ENCODE measurements at regions not wholly inside any gene's neighbourhood (a gene's known extent, or its start where the extent isn't known, plus 50 kb on each side); places are given as distances from the start of the nearest gene placed in this dataset.

DNA sequence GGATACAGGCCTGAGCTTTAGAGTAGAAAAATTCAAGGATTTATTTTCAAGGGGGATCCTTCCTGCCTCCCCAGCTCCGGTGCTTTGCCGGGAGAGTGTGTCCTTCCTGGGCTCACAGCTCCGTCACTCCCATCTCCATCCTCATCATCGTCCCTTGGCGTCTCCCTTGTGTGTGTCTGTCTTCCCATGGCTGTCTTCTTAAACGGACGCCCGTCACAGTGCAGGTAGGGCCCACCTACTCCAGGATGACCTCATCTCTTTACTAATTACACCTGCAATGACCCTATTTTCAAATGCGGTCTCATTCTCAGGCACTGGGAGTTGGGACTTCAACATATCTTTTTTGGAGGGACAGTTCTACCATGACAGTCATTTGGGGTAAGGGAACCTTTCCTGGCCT is 320.3 kb upstream of the C1orf174 start:
- 90% methylated on average over 2 of the region's 9 CpGs; no CpG with 5 or more reads in 1 of the 2 experiments for WGBS, 2 experiments (ENCODE audit: extremely low coverage in 2 of 2, insufficient read length in 1 of 2)
- Histone ChIP-seq H3K4ac (ENCODE audit: low read depth, low read length) (no peak overlapping the region), H3K9ac (ENCODE audit: low read depth, low read length) (no peak overlapping the region), H2BK20ac (ENCODE audit: low read depth, low read length) (no peak overlapping the region), H3K27ac (ENCODE audit: insufficient read depth, low read length) (no peak overlapping the region), H2AK5ac (ENCODE audit: low read depth, low read length) (no peak overlapping the region), H4K91ac (ENCODE audit: insufficient read depth, low read depth, low read length) (no peak overlapping the region), H4K8ac (ENCODE audit: low read depth in 2 of 2, low read length in 2 of 2) (no peak overlapping the region), H3K36me3 (ENCODE audit: control insufficient read depth, insufficient read depth, low read length) (no peaks in the 10 kb centered on the region), H4K20me1 (ENCODE audit: insufficient read depth, low read length) (no peaks in the 10 kb centered on the region), H3K18ac (ENCODE audit: low read depth, low read length) (no peak overlapping the region), H2BK120ac (ENCODE audit: low read depth, low read length) (no peak overlapping the region), H3K23ac (ENCODE audit: low read depth, low read length) (no peak overlapping the region), H3K14ac (replicated peaks; ENCODE audit: low read depth, low read length) (no peak overlapping the region), H3K27me3 (ENCODE audit: control insufficient read depth, insufficient read depth, low read length) (no peaks in the 10 kb centered on the region), H3K9me1 (ENCODE audit: insufficient read depth, low read length) (no peaks in the 10 kb centered on the region), H2AK9ac (replicated peaks; ENCODE audit: low read depth, low read length, poor library complexity) (no peak overlapping the region), H4K5ac (ENCODE audit: low read depth, low read length) (no peak overlapping the region), H2AFZ (replicated peaks; ENCODE audit: low read length, poor library complexity) (no peak overlapping the region), H2BK5ac (ENCODE audit: low read depth, low read length, poor library complexity, severe bottlenecking) (no peak overlapping the region), H3K4me2 (ENCODE audit: low read depth, low read length) (no peak overlapping the region), H3K9me3 (ENCODE audit: control insufficient read depth, insufficient read depth, low read length) (peaks cover 48% of the 10 kb centered on the region), H3K4me1 (ENCODE audit: control insufficient read depth, insufficient read depth, low read length) (no peaks in the 10 kb centered on the region), H3K79me1 (ENCODE audit: low read depth in 1 of 2, low read length in 2 of 2) (no peaks in the 10 kb centered on the region), H3K56ac (ENCODE audit: extremely low read depth, insufficient read depth, low read length) (no peak overlapping the region), H2BK15ac (ENCODE audit: low read depth, low read length) (no peak overlapping the region), H3K4me3 (ENCODE audit: insufficient read depth, low read depth, low read length) (no peak overlapping the region)
- ATAC-seq (ENCODE audit: low read depth): no peak
- DNase-seq: no peak
- BruUV-seq (replicated peaks): no TSS peak
- dilution Hi-C loops (cut with HindIII; ENCODE audit: low sequenced_read_pairs, unreplicated experiment): no loop called here
- TF ChIP-seq MAZ (IDR thresholded peaks at IDR 0.05; ENCODE audit: borderline replicate concordance, low read depth, low read length) (no peak), MXI1 (IDR thresholded peaks at IDR 0.05; ENCODE audit: borderline replicate concordance, low read depth, low read length) (no peak), CTCF (conservative IDR thresholded peaks at IDR 0.05; ENCODE audit: low read depth, low read length) (no peak), CHD1 (IDR thresholded peaks at IDR 0.05; ENCODE audit: low read depth, low read length) (no peak), USF2 (IDR thresholded peaks at IDR 0.05; ENCODE audit: low read depth, low read length) (no peak), NFE2L2 (IDR thresholded peaks at IDR 0.05; ENCODE audit: low read depth, low read length) (no peak), SMC3 (IDR thresholded peaks at IDR 0.05; ENCODE audit: low read depth, low read length) (no peak), CEBPB (IDR thresholded peaks at IDR 0.05; ENCODE audit: low read depth, low read length) (no peak), RAD21 (IDR thresholded peaks at IDR 0.05; ENCODE audit: low read length) (no peak), ELK1 (IDR thresholded peaks at IDR 0.05; ENCODE audit: borderline replicate concordance, low read depth, low read length) (no peak), RFX5 (IDR thresholded peaks at IDR 0.05; ENCODE audit: low read depth, low read length) (no peak), MAFK (IDR thresholded peaks at IDR 0.05; ENCODE audit: low read depth, low read length) (no peak), POLR2A (IDR thresholded peaks at IDR 0.05; ENCODE audit: low read depth, low read length) (no peak), FOS (IDR thresholded peaks at IDR 0.05; ENCODE audit: low read depth, low read length) (no peak), BHLHE40 (IDR thresholded peaks at IDR 0.05; ENCODE audit: low read depth, low read length) (no peak), RCOR1 (IDR thresholded peaks at IDR 0.05; ENCODE audit: insufficient replicate concordance, low read length) (no peak)
- intact Hi-C loops (cut with micrococcal nuclease): no loop called here
- ChIA-PET POLR2A (ENCODE audit: unreplicated experiment) (no interaction called here), CTCF (no interaction called here)
- in situ Hi-C loops (cut with MboI; ENCODE audit: low sequenced_read_pairs): no loop called here
